Right forelimb (tissue), 1 donor: ENCODE measurements at regions not wholly inside any gene's neighbourhood (a gene's known extent, or its start where the extent isn't known, plus 50 kb on each side); places are given as distances from the start of the nearest gene placed in this dataset.
"Not testable (repeated sequence)": the region's sequence is repeated elsewhere in the genome, so short reads cannot be mapped to it uniquely, and the experiment has no call there.

Source experiments
- DNase-seq: peaks from one replicate; pipeline ENCODE4 v3.0.0-alpha.2; 2018

DNA sequence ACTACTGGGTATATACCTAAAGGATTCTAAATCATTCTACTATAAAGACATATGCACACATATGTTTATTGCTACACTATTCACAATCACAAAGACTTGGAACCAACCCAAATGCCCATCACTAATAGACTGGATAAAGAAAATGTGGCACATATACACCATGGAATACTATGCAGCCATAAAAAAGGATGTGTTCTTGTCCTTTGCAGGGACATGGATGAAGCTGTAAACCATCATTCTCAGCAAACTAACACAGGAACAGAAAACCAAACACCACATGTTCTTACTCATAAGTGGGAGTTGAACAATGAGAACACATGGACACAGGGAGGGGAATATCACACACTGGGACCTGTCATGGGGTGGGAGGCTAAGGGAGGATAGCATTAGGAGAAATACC is 249.0 kb downstream of the SLCO4C1 start:
- not testable (repeated sequence) for DNase-seq

DNA sequence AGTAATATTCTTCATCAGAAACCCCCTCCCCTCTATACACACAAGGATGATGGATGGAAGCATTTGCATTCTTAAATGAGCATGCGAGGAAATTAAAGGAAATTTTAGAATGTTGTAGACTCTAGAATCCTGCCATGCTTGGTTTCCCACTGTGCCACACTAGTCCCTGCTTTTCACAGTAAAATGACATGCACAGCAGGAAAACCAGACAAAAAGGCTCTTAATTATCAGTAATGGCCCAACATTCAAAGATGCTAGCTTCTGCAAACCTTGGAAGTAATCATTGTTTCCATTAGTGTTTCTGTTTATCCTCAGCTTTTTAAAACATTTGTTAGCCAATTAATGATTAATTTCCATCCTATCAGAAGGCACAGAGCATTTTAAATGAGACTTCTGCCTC is 255.8 kb downstream of the SLCO4C1 start:
- no peak for DNase-seq

DNA sequence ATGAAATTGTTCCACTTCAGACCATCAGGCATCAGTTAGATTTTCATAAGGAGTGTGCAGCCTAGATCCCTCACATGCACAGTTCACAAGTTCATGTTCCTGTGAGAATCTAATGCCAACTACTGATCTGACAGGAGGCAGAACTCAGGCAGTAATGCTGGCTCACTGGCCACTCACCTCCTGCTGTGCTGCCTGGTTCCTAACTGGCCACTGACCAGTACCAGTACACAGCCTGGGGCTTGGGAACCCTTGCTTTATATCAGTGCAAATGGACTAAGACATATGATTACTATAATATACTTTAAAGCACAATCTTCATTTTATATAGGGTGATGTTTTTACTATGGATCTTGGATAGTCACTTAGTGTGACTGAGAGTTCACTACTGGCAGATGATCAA is 259.2 kb downstream of the SLCO4C1 start:
- DNase-seq = no peak

DNA sequence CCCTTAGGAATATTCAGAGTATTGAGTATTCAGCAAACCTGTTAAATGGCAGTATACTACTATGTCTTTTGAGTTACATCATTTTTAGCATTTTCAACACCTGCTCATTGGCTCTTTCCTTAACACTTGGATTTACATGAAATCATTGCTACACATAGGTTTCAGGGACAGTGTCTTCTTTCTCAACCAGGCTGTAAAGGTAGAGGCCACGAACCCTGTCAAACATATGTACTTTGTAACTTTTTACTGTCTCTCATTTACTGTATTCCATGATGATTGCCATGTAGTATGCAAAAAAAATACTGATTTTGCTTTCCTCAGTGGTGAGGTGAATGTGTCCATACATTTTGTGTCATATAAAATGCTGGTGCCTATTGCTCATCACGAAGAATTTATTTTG is 264.4 kb downstream of the SLCO4C1 start:
- DNase-seq = no peak

DNA sequence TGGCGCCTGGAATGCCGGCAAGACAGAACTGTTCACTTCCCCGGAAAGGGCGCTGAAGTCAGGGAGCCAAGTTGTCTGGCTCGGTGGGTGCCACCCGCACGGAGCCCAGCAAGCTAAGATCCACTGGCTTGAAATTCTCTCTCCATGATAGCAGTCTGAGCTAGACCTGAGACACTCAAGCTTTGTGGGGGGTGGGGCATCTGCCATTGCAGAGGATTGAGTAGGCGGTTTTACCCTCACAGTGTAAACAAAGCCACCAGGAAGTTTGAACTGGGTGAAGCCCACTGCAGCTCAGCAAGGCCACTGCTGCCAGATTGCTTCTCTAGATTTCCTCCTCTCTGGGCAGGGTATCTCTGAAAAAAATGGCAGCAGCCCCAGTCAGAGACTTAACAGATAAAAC is 277.4 kb downstream of the SLCO4C1 start:
- DNase-seq = no peak

DNA sequence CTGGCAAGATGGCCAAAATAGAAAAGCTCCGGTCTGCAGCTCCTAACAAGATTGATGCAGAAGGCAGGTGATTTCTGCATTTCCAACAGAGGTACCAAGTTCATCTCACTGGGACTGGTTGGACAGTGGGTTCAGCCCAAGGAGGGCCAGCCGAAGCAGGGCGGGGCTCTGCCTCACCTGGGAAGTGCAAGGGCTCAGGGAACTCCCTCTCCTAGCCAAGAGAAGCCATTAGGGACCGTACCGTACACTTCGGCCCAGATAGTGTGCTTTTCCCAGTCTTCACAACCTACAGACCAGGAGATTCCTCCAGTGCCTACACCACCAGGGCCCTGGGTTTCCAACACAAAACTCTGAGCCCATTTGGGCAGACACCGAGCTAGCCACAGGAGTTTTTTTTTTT is 277.8 kb downstream of the SLCO4C1 start:
- no peak for DNase-seq

DNA sequence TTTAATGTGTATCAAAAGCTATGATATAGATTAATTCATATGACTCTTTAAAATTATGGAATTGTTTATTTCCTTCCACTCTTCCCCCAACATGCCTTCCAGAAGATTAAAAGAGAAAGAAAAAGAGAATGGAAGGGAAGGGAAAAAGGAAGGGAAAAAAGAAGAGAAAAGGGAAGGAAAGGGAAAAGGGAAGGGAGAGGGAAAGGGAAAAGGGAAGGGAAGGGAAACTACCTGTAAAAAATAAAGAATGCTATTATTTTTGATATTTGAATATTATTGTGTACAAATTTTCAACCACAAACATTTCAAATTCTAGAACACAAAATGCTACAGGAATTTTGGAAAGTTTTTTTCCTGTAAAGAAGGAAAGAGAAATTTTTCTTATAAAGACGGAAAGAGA is 281.7 kb downstream of the SLCO4C1 start:
- DNase-seq = no peak

DNA sequence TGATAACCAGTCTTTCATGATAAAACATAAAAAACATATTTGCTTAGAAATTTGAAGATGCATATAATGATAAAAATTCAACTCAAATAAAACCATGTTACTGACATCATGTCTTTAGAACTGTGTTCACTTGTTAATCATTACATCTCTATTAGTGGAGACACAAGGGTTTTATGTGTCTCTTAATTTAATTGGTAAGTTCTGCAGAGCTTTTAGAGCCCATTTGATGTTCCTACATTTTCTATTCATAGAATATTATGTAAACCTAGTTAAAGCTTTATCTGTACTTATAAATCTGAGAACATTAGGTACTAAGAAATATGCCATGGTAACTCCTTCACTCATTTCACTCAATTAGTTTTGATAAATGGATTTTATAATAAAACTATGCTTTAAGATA is 285.4 kb downstream of the SLCO4C1 start:
- no peak for DNase-seq

DNA sequence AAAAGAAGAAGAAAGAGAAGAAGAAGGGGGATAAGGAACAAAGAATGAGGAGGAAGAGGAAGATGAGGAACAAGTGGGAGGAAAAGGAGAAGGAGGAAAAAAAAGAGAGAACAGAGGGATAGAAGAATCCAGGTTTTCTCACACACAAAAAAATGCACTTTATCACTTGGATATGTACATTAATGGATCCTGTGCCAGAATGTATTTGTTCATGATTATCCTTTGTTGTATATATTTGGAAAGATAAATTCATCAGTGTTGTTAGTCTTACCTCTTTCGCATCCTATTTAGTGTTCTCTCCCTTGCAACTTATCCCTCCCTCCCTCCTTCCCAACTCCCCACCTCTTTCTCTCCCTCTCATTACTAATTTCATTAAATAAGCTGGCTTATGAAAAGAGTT is 298.8 kb downstream of the SLCO4C1 start:
- DNase-seq = no peak

DNA sequence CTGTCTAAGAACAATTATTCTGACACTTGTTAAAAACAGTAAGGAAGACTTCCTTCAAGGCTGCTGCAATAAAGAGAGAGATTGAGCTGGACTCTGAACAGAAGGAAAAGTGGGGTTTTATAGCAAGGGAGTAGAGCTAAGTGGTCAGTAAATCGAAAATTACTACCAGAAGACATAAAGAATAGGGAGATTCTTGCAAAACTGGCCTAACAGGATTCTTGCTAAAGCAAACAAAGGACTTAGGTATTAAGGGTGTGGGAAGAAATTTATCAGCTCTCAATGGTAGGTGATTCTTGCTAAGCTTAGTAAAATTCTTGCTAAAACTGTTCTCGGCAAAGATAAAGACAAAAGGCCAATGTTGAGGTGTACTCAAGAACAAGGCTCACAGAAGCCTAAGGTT is 300.5 kb downstream of the SLCO4C1 start:
- DNase-seq = no peak

DNA sequence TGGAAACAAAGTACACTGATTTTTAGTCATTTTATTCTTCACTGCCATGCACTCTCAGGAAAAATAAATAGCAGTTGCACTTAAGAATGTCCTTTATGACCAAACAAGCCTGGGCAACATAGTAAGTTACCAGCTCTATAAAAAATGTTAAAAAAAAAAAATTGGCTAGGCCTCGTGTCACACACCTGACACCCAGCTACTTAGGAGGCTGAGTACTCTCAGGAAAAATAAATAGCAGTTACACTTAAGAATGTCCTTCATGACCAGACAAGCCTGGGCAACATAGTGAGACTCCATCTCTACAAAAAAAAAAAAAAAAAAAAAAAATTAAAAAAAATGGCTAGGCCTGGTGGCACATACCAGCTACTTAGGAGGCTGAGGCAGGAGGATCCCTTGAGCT is 304.6 kb downstream of the SLCO4C1 start:
- DNase-seq = no peak

DNA sequence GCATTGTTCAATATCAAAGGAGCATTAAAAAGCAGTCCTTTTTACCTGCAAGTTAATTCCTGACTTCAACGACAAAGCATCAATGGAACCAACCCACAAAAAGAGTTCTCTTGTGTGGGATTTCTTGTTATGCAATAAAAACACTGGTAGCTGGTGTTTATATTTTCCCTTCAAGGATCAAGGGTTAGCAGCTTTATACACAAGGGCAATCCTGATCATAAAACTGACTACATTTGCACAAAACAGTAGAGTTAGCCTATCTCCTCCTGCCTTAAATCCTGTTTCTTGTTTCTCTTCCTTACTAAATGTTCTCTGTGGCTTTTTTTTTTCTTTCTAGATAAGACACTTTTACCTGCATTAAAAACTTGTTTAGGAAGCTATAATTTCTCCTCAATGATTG is 306.4 kb downstream of the SLCO4C1 start:
- DNase-seq = no peak

DNA sequence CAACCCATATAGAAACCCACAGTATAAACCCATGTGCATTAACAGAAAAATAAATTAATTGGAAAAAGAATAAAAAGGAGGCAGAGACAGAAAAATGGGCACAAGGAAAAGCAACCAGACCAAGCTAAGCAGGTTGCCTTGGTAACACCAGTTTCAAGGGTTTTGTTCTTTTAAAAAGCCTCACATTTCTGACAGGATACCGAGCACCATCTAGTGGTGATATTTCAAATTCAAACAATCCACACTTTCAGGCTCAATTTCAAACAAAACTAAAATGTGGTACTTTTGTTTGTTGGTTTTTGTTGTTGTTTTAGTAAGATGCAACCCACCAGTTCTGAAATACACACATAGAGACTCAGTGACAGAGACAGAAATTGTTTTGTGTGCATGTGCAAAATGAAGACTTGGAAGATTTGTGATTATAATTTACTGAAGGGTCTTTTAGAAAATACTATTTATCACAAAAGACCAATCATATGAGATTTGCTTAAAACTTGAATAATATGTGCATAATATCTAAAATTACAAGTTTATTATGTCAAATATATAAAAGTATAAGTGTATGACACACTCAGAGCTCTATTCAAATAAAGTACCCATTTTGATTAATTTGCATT is 318.2 kb downstream of the SLCO4C1 start:
- no peak for DNase-seq

DNA sequence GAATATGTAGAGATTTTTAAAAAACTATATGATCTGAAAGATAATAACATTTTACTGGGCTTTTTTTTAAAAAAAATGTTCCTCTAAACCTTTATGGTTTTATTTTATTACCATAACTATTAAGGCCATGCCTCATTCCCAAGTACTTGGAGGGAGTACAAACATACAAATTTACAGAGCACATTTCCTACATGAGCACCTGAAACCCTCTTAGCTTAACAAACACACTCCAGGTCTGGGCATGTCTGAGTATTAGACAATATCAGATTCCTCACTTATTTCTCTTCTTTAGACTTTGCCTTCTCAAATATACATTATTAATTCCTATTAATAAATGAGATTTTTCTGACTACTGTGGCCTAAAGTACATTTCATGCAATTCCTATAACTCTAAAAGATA is 319.2 kb downstream of the SLCO4C1 start:
- DNase-seq = no peak

DNA sequence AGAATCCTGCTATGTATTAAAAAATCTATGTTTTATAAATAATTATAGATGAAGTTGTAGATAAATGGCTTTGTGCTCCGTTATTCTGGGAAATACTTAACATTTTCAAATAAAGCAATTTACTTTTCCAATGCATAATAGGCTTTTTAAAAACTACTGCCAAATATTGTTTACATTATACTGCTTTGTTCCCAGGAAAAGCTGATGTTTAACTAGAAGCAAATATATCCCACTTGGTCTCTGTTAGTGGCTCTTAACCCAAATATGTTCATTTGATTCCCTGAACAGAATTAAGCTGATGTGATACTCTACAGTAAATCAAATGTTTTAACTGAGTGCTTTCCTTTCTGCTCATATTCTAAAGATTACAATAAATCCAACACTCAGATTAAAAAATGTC is 326.3 kb downstream of the SLCO4C1 start:
- no peak for DNase-seq

DNA sequence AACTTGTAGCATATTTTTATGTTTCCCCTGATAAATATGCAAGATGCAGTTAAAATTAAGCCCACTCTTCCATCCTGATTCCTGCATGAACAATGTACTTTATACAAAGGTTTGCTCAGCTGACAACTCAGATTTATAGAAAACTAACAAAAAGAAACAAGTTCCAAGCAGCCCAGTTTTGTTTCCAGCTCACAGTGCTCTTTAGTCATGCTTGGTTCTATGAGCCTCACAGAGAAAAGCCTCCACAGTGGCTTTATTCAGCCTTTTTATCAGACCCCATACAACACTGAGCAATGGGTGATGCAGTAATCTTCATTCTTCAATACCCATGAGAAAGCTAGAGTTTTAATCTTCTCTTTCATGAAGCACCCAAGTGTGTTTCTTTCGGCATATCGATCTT is 329.6 kb downstream of the SLCO4C1 start:
- no peak for DNase-seq

DNA sequence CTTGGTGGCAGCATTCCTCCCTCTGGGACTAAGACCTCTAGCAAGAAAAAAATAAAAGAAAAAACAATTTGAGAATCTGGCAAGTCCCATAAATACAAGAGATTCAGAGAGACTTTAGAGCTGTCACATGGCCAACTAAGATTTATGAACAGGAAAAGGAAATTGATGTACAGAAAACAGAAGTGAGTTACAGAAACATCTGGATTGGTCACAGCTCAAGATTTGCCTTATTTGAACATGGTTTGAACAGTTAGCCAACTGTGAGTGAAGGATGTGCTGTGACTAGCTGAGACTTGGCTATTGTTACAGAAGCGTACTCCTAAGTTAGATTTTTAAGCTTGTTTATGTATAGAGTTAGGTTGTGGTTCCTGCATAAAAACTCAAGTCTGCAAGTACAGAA is 340.2 kb downstream of the SLCO4C1 start:
- no peak for DNase-seq

DNA sequence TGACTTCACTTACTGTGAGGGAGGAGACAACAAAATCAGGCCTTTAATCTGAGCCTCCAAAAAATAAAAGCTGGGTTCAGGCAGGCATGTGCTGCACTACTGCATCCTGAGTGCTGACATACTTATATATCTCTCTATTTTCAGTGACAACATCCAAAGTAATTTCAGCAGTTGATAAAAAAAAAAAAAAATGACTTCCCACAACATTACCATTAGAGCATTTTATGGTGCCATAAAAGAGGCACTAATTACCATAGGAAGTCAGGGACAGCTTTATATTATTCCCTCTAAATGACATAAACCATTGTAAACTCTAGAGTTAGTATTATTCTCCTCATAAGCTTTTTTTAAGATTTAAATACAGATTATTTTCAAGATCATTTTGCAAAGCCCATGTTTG is 346.1 kb downstream of the SLCO4C1 start:
- no peak for DNase-seq

DNA sequence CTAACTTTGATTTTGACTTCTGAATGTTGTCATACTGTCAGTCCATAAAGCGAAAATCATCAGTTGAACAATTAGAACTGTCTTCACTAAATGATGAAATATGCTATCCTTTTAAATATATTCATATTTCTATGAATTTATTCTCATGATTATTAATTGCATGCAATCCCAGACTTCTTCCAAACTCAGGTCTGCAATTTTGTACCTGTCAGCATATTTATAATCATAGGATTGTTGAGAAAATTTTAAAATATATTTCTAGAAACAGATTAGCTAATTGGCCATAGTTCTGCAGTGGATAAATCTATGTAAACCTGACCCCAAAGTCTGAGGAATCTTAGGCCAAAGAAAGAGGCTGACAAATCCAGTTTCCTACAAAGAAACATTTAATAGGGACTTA is 347.5 kb downstream of the SLCO4C1 start:
- no peak for DNase-seq

DNA sequence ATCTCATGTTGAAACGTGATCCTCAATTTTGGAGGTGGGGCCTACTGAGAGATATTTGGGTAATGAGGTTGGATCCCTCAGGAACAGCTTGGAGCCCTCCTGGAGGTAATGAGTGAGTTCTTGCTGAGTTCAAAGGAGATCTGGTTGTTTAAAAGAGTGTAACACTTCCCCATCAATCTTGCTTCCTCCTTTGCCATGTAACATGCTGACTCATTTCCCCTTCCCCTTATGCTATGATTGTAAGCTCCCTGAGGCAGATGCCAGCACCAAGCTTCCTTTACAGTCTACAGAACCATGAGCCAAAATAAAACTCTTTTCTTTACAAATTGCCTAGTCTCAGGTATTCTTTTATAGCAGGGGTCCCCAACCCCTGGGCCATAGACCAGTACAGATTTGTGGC is 352.3 kb downstream of the SLCO4C1 start:
- DNase-seq = no peak

DNA sequence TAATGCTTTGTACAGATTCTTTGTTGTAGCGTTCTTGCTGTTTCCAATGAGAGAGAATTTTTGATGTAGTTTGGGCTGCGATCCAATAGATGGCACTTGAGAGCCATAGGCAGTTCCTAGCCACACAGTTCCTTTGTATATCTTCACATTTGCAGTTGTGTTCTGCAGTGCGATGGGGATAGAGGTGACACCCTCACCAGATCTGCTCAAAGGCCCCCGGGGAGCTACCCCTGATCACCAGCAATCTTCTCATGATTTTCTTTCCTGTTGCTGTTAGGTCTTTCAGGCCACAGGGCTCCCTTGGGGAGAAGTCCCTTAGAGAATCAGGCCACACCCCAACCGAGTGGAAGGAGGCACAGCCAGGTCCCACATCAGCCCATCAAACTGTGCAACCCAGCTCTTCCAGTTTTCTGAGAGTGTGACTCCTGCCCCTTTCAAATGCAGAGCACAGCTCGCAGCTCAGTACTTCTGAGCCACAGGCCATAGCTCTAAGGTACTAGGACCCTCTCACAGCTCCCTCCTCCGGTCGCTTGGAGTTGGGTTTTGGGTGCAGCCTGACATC is 353.7 kb downstream of the SLCO4C1 start:
- no peak for DNase-seq

DNA sequence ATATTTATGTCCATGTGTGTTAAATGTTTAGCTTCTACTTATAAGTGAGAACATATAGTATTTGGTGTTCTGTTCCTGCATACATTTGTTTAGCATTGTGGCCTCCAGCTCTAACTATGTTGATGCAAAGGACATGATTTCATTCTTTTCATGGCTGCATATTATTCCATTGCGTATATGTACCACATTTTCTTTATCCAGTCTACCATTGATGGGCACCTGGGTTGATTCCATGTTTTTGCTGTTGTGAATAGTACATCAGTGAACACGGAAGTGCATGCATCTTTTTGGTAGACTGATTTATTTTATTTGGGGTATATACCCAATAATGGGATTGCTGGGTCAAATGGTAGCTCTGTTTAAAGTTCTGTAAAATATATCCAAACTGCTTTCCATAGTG is 359.0 kb downstream of the SLCO4C1 start:
- no peak for DNase-seq

DNA sequence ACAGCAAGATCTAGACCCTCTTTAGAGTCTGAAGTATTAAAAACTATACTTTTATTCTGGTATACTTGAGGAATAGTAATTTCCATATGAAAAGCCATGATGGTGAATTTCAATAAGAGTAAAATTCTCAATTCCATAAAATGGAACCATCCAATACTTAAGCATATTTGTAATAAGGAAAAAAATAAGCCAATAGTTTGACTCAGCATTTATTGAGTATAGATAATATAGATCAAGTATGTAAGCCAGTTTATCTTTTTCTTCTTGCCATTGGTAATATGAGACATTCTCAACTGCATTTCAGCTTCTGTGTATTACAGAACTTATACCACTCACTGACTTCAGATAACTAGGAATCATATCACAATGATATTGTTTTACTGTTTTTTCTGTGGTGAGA is 361.0 kb downstream of the SLCO4C1 start:
- no peak for DNase-seq

DNA sequence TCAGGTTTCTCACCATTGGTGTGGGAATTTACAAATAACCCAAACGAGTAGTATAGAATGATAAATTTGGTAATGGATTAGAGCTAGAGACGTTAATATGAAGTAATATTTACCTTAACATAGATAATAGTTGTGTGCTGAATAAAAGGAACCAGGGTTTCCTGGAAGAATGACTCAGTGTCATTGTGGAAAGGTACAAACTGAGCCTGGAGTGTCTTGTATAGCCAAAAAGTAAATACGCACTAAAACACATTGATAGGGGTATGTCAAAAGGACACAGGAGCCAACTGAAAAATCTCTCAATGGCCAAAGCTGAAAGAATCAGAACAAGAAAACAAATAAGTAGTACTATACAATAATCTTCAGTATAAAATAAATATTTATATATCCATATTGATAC is 363.5 kb downstream of the SLCO4C1 start:
- no peak for DNase-seq

DNA sequence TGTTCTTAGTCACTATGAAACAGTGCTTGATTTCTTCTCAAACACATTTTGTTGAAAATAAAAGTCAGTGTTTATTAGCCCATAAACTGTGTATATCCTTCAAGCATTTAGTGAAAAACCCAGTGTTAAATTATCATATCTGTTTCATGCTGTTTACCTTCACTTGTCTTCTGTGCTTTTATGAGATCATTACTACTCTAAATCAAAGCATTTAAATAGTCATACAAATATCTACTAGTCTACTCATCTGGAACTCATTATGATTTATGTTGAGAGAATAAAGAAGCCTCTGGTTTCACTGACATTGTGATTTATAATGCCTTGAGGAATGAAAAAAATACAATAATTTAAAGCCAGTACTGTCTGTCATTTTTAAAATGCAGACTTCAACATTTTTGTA is 366.5 kb downstream of the SLCO4C1 start:
- DNase-seq = no peak

DNA sequence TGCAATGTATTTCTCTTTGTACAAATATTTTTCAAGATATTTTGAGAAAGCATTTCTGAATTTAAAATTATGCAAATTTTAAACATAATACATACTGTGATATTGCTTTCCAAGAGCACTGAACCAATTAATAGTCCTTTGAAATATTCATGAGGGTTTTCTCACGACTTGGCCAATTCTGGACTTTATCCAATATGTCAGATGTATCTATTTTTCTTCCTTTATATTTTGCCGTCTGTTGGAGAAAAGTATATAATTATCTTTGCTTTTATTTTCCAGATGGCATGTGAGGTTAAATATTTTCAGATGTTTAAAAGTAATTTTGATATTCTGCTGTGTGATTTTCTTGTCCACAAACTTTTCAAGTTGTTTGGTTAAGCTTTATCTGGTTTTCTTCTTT is 378.9 kb downstream of the SLCO4C1 start:
- no peak for DNase-seq
